Stromal cell of bone marrow (primary cell): ENCODE measurements at regions not wholly inside any gene's neighbourhood (a gene's known extent, or its start where the extent isn't known, plus 50 kb on each side); places are given as distances from the start of the nearest gene placed in this dataset.

ENCODE experiments used
- DNase-seq: peaks from one replicate; pipeline ENCODE4 v3.0.0-alpha.2; 2012; ENCODE audit warnings: low read depth

DNA sequence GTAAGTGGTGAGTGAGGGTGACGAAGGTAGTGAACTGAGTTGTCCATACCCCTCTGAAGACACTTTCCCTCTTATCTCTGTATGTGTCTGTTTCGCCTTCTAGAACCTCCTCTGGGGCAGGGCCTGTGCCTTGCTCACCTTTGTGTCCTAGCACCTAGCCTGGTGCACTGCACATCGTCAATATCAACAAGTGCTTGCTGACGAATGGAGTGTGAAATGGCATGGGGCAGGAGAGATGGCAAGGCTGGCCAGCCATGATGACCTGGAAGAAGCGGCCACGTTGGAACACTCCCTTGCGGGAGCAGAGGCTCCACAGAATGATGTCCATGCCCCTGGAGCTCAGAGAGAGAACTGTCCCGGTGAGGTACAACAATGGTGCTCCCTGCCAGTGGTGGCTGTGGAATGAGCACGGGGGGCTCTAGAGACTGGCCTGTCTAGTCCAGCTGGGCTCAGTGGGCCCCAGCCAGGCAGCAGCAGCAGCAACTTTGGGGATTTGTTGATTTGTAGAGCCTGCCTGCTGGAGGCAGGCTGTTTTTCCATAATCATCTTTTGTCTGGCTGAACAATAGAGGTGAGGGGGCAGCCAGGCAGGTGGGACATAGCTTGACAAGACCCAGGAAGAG, 112.2 kb upstream of the PJA1 start:
- DNase-seq: no peak

DNA sequence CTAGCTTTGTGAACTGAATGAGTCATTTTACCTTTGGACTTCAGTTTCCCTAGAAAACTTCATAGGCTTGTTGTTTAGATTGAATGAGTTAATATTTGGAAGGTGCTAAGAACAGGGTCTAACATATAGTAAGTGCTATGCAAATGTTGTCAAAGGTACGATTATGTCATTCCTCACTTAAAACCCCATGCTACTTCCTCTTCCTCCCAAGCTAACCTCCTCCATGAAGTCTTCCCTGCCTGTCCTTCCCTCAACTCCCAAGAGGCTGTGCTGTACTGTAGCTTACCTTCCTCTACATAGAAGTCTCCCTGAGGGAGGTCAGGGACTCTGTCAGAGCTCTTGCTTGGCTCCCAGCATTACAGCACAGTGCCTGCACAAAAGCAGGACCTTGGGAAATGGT, 103.4 kb upstream of the PJA1 start:
- no peak for DNase-seq

GRCh38 chrX:69264158-69264581, 98.9 kb upstream of the PJA1 start:
- DNase-seq: no peak

DNA sequence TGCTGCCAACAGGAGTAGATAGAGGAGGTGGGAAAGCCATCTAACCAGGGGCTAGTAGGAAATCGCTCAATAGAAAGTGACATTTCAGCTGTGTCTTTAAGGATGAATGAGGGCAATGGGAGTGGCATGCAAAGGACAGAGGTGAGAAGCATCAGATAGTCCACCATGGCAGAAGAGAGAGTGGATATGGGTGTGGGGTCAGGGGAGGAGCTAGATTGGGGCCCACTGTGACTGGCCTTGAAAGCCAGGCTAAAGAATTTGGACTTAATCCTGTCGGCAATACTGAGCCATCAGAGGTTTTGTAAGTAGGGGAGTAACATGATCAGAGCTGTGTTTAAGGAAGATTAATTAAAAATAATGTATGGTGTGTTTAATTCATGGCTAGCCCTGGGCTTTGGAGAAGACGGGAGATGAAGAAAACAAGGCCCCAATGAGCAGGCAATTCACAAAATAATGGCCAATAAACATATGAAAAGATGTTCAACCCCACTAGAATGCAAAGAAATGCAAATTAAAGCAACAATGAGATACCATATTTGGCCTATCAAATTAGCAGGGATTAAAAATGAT, 98.1 kb upstream of the PJA1 start:
- DNase-seq: no peak

- no peak for DNase-seq
Measured at GRCh38 chrX:69262036-69262936, 97.0 kb upstream of the PJA1 start.

GRCh38 chrX:69260169-69260568, 94.9 kb upstream of the PJA1 start:
- DNase-seq: no peak

DNA sequence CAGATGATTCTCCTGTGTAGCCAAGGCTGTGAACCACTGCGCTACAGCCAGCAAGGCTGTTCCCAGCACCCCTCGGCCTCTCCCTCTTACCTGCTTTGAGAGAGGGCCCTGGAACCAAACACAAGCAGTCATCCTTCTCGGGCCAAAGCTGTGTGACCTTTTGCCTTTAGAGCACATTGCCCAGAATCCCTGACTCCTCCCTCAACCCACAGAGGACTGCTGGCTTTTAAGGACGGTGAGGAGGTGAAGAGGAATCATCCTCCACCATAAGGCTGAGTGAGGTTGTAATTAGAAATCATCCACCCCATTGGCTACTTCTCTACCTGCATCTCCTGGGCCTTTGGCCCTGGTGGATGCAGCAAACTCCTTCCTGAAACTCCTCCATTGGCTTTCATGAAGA, 93.6 kb upstream of the PJA1 start:
- no peak for DNase-seq

DNA sequence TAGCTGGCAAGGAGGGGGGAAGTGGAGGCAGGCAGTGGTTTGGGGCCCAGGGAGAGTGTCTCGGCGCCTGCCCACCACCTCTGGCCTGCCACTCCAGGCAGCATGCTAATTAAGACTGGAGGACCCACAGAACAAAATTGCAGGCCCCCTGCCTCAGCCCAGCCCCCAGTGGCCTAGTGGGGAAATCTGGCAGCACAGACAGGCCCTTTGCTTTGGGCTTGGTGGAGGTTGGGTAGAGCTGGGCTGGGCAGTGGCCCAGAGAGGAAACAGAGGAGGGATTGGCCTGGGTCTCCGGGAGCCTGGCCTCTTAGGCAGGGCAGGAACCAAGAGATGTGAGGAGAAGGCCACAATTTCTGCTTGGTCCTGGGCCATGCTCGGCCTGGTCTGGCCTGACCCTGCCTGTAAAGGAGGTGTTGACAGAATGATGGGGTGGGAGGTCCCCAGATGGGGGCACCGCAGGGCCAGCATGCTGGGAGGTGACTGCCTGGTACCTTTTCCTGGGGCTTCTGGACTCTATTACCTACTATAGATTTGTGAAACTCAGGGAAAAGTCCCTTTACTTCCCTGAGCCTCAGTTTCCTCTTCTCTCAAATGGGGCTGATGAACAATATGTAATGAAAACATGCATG, 92.4 kb upstream of the PJA1 start:
- no peak for DNase-seq

DNA sequence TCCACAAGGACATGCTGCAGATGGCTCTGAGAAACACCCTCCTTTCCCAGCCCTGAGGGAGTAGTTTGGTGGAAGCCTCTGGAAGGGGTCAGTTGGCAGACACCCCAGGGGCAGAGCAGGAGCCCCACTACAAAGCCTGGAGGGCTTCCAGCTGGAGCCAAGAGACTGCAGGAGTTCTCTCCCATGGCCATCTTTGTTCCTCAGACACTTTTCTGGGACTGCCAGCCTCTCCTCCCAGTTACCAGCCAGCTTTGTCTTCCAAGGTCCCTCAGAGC, 91.0 kb upstream of the PJA1 start:
- no peak for DNase-seq

DNA sequence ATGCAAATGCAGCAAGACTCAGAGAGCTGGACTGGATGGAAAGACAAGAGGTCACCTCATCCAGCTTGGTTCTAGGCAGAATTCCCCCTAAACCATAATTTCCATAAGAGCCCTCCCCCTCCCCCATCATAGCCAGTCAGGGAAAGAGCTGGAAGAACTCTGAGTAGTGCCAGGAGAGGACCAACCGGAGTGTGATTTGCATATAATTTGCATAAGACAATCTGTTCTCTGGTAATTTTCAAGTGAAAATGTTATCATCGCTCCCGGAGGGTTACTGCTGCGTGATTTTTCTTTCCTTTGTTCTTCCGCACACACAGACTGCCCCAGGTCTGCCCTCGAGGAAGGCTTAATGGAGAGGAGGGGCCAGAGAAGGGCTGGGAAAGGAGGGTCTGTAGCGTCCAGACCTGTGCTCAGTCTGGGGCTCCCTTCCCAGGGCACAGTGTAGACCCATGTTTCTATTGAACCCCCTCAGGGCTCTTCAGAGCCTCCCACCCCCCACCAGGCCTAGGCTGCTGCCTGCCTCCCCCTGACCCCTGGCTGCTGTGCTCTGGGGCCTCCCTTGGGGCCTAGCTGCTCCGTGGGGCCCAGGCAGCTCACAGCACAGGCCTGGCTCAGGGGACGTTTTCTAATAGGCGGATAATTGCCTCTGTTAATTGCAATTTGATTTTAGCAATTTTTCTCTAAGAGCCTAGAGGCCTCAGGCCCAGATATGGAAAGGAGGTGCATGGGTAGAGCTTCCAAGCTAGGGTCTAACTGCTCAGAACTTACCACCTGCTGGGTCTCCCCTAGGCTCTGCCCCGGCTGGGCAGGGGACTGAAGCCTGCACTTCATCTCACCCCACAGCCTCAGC, 90.4 kb upstream of the PJA1 start:
- no peak for DNase-seq

- no peak for DNase-seq
Measured at GRCh38 chrX:69253821-69254220, 88.6 kb upstream of the PJA1 start.

DNA sequence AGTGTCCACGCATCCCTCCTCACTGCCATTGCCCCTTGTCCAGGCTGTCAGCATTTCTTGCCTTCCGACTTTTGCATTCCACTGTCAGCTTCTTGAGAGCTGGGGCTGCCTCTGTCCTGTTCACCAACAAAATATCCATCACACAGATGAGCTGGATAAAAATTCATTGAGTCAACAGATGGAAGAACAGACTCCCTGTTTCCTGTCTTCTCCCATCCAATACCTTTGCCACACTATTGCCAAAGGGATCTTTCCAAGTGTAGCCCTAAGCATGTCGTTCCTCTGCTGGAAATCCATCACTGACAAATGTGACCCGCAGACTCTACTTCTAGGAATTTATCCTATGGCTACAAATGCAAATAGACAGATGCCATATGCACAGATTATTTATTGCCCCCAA, 78.0 kb upstream of the PJA1 start:
- DNase-seq: no peak

DNA sequence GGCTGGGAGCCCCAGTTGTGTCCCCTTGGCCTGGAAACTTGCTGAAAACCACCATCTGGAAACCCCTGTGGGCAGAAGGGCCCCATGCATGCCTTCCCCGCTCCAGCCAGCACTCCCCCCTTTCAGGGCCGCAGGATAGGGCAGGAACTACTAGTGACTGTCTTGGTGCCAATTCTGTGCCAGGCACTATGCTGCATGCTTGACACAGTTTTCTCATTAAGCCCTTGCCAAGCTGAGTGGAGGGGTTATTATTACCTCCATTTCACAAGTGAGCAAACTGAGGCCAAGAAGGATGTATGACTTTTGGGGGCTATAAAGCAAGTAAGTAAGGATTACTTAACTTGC, 73.6 kb upstream of the PJA1 start:
- DNase-seq: no peak

DNA sequence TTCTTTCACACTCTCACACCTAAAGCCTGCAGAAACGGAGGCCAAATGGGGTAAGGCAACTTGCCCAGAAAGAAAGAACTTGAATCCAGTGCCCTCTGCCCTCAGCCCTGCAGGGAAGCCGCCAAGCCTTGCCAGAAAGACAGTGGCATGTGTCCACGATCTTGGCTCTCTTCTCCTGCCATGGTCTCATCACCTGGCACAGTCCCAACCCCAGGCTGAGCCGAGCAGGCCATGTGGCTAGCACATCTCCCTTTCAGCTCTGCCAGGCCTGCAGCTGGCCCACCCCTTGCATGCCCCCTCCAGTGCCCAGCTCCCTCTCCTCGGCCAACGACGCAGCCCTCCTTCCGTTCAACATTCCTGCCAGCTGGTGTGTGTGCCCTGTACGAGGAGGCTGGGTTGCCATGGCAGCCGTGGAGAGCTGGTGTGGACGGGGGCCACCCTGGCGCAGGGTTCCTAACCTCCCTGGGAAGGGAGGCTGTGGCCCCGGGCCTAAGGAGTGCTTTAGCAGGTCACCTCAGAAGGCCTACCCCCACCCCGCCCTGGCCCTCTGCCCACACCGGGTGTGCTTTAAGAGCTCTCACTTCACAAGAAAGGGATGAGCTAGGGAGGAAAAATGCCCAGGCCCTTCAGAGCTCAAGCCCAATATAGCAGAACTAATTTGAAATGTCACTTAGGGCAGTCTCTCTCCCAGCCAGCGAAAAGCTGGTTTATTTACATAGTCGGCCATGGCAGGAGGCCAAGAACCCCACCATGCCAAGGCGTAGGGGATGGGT, 73.0 kb upstream of the PJA1 start:
- no peak for DNase-seq

DNA sequence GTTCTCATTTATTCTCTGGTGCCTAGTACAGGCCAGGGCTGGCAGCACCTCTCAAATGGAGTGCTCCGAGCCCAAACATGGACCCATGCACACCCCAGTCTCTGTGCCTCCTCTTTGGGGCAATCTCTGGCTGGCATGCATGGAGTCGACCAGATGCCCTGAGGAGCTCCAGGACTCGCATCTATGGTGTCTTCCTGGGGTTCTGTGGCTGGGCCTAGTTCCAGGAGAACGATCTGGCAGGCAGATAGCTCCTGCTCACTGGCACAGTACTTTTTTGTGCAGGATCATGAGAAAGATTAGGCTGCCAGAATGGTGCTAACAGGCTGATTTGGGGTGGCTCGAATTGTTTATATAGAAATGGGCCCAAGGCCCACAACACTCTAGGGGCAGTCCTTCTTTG, 72.0 kb upstream of the PJA1 start:
- DNase-seq: no peak

DNA sequence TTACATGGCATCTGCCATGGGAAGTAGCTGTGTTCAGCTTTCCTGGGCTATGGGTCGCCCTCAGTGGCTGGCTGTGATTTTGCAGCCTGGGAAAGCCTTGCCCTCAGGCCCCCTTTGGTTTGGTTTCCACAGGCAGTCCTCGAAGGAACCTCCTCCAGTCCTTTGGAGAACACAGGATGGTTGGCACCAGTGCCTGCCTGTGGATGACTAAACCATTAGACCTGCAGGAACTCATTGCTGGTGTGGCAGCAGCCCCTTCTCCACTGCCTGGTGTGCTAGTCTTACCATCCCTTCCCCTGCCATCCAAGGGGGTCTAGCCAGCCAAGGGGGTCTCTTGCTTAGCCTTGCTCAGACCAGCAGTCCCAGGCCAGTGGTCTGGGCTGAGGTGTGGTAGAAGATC, 71.4 kb upstream of the PJA1 start:
- DNase-seq: no peak

GRCh38 chrX:69234624-69235023, 69.4 kb upstream of the PJA1 start:
- no peak for DNase-seq

DNA sequence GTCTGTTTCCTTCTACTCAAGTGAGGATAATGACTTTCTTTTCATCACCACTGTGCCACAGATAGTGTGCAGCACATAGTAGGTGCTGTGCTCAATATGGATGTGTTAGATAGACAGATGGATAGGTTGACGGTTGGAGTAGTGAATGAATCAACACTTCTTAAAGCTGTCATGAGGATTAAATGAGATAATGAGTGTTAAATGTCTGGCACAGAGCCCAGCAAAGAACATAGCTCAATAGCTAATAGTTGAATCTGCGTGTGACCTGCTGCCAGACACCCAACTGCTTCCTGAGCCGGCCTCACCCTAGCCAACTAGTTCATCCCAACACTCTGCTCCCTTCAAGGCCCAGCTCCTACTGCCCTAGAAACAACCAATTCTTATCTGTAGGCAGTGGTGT, 67.7 kb upstream of the PJA1 start:
- DNase-seq: no peak

GRCh38 chrX:69231903-69232302, 66.7 kb upstream of the PJA1 start:
- peak; percentile 6 for DNase-seq

DNA sequence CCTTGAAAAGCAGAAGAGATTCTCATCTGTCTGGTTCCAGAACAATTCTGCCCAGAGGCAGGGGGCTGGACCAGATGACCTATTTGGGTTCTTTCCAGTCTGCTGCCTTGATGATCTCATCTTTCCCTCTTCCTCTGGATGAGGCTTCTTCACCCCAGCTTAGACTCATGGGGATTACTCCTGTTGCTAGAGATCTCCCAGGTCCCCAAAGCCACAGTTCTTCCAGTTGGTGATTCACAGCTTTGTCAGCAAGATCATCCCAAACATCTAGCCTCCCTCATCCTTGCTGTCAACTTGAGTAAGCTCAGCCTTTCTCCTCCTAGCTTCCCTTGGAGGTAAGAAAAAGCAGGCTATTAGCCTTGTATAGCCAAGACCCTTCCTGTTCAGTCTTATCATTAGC, 64.2 kb upstream of the PJA1 start:
- DNase-seq: peak; percentile 25

- DNase-seq: no peak
Measured at GRCh38 chrX:69228732-69229131, 63.5 kb upstream of the PJA1 start.
